ENCODE measurements at regions not wholly inside any gene's neighbourhood (a gene's known extent, or its start where the extent isn't known, plus 50 kb on each side); places are given as distances from the start of the nearest gene placed in this dataset.

DNA sequence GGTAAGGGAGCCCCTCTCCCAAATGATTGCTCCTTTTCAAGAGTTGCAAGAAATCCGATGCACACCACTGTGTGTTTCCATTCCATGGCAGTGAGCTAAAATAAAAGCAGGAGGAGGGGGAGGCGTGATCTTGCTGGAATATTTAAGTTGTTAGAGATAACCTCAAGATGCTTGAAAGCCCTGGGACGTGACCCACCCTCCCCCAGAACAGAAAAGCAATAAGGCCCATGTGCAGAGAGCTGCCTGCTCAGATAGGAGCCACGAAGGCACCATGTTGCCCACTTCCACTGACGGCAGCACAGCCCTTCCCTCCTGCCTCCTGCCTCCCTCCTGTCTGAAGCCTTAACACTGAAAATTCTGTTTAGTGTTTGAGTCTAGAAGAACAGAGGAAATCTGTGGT is 432.6 kb upstream of the CDH4 start:
- TF ChIP-seq, protein P1, sequence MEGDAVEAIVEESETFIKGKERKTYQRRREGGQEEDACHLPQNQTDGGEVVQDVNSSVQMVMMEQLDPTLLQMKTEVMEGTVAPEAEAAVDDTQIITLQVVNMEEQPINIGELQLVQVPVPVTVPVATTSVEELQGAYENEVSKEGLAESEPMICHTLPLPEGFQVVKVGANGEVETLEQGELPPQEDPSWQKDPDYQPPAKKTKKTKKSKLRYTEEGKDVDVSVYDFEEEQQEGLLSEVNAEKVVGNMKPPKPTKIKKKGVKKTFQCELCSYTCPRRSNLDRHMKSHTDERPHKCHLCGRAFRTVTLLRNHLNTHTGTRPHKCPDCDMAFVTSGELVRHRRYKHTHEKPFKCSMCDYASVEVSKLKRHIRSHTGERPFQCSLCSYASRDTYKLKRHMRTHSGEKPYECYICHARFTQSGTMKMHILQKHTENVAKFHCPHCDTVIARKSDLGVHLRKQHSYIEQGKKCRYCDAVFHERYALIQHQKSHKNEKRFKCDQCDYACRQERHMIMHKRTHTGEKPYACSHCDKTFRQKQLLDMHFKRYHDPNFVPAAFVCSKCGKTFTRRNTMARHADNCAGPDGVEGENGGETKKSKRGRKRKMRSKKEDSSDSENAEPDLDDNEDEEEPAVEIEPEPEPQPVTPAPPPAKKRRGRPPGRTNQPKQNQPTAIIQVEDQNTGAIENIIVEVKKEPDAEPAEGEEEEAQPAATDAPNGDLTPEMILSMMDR (IDR thresholded peaks at IDR 0.05; ENCODE audit: low read depth, low read length): no peak
- no peak overlapping the region for H3K4me3 ChIP-seq (ENCODE audit: low read depth, low read length)

DNA sequence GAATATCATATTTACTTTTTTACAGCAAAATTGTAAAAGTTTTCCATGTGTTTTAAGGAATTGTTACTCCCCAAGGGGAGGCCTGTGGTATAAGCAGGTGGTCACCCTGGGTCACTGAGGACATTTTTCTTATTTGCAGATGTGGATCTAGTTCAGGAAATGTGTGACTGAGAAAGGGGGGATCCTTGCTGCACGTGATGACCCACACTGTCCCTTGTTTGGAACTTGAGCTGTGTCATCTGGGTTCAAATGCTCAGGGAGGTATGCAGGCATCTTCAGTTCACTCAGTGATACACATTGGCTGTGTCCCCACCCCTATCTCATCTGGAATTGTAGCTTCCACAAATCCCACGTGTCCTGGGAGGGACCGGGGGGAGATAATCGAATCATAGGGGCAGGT is 431.9 kb upstream of the CDH4 start:
- no peak overlapping the region for H3K4me3 ChIP-seq (ENCODE audit: low read depth, low read length)
- TF ChIP-seq, protein P1 (IDR thresholded peaks at IDR 0.05; ENCODE audit: low read depth, low read length): no peak

DNA sequence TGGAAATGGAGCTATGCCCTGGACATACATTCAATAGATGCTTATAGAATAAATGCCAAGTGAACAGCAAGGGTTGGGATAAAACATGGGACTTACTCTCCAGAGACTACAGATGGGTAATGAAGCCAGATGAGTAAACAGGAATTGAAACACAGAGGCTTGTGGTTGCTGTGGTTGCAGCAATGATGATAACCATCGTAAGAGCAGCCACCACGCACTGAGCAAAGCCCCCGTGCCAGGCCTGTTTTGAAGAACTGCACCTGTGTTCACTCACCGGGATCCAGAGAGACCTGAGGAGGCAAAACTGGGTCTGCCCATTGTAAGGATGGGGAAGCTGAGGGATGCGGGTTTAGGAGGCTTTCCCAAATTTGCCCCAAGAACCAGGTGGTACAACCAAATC is 431.1 kb upstream of the CDH4 start:
- TF ChIP-seq, protein P1 (IDR thresholded peaks at IDR 0.05; ENCODE audit: low read depth, low read length): no peak
- no peak overlapping the region for H3K4me3 ChIP-seq (ENCODE audit: low read depth, low read length)

DNA sequence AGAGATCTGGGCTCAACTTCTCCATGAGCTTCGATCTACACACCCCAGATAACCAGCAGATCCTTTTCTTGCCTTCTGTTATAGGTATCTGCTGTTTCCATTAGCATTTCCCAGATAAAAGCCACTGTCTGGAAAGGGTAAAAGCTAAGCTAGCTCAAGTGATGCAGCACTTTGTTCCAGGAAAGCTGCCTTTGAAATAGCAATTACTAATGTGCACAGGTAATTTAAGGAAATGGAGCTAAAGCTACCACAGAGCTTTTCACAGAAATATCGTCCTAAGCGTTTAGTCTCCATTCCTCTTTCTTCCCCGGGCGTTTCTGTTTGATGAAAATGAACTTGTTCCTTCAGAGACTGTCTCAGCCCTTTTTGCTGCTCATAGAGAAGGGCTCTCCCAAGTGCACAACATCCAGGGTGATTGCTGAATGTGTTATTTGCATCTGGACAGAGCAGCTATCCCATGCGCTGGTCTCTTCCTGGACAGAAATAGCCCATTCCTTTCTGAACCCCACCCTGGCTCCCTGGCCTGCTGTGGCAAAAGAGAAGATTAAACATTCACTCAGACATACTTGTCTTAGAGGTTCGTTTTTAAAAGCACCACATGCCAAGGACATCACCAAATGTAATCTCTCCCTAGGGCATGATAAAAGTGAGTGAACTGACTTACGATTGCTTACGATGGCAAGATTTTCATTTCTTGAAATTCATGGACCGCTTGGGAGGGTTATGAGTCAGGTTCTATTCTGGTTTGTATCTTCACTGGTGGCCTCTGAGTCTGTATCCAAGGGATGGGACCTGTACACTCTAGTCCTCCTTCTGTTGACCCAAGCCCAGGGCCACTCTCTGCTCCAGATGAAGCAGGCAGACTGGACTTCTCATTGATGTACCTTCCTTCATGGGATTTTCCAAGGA is 429.1 kb upstream of the CDH4 start:
- TF ChIP-seq, protein P1 (IDR thresholded peaks at IDR 0.05; ENCODE audit: low read depth, low read length): no peak
- H3K4me3 ChIP-seq (ENCODE audit: low read depth, low read length): no peak overlapping the region

DNA sequence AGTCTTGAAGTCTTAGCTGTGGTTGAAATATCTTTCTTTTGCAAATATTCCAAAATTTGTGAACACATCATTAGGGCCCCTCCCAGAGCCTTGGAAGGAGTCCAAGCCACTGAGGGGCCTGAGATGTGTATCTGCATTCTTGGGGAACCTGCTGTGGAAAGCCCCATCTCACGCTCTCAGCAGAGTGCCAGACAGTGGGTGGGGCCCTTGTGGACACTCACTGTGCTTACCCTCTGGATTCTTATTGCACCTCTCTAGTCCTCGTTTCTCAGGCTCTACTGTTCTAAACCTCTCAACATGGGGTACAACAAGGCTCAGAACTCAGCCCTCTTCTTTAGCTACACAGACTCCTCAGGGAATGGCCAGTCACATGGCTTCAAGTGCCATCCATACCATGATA is 416.2 kb upstream of the CDH4 start:
- TF ChIP-seq, protein P1 (IDR thresholded peaks at IDR 0.05; ENCODE audit: low read depth, low read length): no peak
- no peak overlapping the region for H3K4me3 ChIP-seq (ENCODE audit: low read depth, low read length)

DNA sequence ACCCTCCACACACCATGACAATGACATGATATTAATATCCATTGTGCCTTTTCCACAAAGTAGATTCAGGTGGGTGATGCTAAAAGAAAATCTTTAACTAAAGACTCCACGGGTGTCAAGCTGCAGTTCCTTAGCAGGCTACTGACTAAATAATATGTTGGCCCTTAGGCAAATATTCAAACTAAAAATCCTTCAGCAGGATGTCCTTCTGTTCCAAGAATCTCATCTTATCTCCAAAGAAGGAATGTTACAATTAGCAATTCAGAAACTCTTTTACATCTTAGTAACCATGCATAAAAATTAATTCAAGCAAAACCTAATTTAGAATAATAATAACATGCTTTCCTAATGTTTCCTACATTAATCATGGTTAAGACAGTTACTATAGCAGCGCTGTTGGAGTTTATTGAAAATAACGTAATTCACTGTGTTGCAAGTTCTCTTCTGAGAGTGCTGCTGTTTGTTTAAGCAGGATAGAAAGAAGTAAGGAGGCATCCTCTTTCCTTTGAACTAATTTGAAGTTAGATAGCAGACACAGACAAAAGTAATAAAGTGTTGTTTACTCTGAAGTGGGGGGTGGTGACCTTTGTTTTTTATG is 414.8 kb upstream of the CDH4 start:
- TF ChIP-seq, protein P1 (IDR thresholded peaks at IDR 0.05; ENCODE audit: low read depth, low read length): no peak
- H3K4me3 ChIP-seq (ENCODE audit: low read depth, low read length): no peak overlapping the region

DNA sequence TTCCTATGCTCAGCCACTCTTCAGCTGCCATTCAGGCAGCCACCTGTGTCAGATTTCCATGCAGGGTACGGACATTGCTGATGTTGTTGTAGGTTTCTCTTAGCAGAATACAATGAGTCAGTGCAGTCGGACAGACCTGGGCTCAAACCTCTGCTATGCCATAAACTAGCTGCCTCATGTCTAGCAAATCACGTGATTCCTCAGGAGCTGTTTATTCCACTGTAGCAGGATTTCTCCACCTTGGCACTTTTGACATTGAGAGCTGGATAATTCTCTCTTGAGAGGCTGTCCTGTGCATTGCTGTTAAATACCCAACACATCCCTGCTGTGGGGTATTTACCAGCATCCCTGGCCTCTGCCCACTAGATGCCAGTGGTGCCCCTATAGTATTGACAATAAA is 413.8 kb upstream of the CDH4 start:
- H3K4me3 ChIP-seq (ENCODE audit: low read depth, low read length): no peak overlapping the region
- TF ChIP-seq, protein P1 (IDR thresholded peaks at IDR 0.05; ENCODE audit: low read depth, low read length): no peak
